Activated CD4-positive, alpha-beta T cell treated with anti-CD3 and anti-CD28 coated beads for 24 hours (primary cell): ENCODE measurements at regions not wholly inside any gene's neighbourhood (a gene's known extent, or its start where the extent isn't known, plus 50 kb on each side); places are given as distances from the start of the nearest gene placed in this dataset.
"Not testable (repeated sequence)": the region's sequence is repeated elsewhere in the genome, so short reads cannot be mapped to it uniquely, and the experiment has no call there.

Experiments used
- DNase-seq, 2 donors: peaks; one replicate each; pipeline ENCODE4 v3.0.0-alpha.2; 2020; ENCODE audit warnings: low read depth in 2 of 2

DNA sequence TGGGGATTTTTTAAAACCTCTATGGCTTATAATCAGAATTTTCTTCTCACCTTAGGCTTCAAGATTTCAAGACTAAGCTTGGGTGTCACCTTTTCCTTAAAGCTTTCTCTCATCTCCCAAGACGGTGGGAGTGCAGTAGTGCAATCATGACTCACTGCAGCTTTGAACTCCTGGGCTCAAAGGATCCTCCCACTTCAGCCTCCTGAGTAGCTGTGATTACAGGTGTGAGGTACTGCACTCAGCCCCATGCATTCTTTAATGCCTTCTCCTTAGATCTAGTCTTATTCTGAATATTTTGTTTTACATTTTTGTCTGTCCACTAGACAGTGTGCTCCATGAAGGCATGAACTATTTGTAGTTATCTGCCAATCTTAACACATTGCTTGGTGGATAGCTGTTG lies 55.7 kb upstream of the FAT3 start:
- no peak for DNase-seq

DNA sequence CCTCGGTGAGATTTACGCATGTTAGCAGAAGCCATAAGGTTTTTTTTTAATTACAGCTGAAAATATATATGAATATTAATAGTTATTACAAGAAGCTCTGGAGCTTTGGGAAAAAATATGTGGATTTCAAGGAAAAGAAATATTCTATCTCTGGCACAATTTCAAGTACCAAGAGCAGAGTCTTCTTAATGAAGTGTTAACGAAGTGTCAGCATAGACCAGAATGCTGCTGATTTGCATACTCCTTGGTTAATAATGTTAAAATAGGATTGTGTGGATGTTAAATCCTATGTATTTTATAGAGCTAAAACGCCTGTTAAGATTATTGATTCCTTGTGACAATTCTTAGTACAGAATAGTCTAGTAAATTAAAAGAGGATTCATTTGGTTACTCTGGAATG lies 57.0 kb upstream of the FAT3 start:
- no peak for DNase-seq

DNA sequence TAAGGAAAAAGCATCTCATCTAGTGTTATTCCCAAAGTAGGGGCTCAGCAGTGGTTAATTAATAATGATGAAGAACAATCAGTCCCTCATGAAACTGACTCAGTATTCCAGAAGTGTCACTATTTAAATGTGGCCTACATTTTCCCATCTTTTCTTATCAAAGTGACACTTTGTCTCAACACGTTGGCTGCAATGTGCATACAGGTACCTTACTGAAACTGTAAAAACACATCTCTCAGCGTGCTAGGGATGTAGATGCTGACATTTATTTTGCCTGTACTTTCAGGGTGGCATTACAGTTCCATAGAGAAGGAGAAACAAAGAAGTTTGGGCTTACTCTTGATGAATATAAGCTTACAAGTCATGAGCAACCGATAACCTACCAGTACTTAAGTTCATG lies 58.3 kb upstream of the FAT3 start:
- DNase-seq, result no peak

GRCh38 chr11:92163879-92164278 lies 60.7 kb upstream of the FAT3 start:
- DNase-seq, result no peak

DNA sequence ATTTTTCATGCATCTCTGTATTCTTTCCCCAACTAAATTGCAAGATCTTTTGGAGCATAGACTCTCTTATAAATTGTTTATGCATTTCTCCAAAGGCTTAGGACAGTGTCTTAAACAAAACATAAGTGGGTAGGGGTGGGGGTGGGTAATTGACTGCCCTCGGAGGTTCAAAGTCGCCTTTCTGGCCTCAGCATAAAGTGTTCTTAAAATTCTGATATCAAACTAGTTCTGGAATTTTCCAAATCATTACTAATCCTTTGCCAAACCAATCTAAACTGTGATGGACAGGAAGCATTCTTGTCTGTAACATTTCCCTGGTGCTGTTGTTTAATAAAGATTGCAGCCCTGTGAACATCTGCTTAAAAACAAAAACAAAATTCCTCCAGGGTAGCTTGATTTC lies 61.8 kb upstream of the FAT3 start:
- no peak for DNase-seq

DNA sequence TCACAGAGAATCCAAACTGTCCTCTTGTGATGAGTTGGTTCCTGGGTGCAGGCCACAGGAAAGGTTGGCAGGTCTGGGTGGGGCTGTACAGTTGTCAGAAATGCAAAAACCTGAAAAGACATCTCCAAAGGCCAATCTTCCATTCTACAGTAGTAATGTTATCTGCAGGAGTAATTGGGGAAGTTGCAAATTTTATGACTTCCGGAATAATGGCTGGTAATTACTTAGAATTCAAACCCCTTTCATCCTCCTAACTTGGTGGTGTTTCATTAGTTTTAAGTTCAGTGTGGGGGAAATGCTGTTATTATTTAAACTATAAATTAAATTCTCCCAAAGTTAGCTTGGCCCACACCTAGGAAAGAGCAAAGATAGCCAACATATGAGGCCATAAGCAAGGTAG lies 64.7 kb upstream of the FAT3 start:
- no peak for DNase-seq

DNA sequence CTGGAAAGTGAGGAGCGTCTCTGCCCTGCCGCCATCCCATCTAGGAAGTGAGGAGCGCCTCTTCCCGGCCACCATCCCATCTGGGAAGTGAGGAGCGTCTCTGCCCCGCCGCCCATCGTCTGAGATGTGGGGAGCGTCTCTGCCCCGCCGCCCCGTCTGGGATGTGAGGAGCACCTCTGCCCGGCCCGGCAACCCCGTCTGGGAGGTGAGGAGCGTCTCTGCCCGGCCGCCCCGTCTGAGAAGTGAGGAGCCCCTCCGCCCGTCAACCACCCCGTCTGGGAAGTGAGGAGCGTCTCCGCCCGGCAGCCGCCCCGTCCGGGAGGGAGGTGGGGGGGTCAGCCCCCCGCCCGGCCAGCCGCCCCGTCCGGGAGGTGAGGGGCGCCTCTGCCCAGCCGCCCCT lies 67.2 kb upstream of the FAT3 start:
- DNase-seq, result not testable (repeated sequence)

GRCh38 chr11:92154611-92155010 lies 70.0 kb upstream of the FAT3 start:
- DNase-seq, result no peak

- DNase-seq, result no peak
These were observed 70.5 kb upstream of the FAT3 start for GRCh38 chr11:92154110-92154509.

GRCh38 chr11:92153542-92153941 lies 71.1 kb upstream of the FAT3 start:
- DNase-seq, result no peak

DNA sequence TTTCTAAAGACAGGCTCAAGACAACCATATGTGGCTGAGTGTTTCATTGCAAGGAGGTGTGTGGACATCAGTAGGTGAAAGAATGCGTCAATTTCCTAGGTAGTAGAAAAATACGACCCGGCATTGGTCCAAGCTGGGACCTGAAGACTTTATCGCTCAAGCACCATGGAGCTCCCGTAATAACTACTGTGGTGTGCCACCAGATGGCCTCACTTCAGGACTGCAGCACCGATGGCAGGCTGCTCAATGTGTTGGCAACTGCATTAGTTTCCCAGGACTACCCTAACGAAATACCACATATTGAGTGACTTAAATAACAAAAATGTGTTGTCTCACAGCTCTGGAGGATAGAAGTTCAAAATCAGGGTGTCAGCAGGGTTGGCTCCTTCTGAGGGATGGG lies 72.4 kb upstream of the FAT3 start:
- DNase-seq, result no peak

DNA sequence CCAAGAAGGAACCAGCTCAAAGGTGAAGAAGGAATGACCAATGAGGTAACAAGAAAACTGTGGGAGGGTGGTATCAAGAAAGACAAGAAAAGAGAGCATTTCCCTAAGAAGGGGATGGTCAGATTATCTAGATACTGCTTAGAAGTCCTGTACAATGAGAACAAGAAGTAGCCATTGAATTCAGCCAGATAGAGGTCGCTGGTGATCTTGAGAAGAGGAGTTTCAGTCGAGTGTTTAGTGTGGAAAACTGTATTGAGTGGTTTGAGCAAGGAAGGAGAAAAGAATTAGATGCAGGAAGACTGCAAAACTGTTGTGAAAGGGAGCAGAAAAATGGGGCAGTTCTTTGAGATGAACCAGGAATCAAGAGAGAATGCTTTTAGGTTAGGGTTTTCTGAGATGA lies 74.6 kb upstream of the FAT3 start:
- no peak for DNase-seq

- no peak for DNase-seq
These were observed 82.9 kb upstream of the FAT3 start for GRCh38 chr11:92141725-92142124.

- DNase-seq, result no peak
These were observed 83.5 kb upstream of the FAT3 start for GRCh38 chr11:92141159-92141558.

DNA sequence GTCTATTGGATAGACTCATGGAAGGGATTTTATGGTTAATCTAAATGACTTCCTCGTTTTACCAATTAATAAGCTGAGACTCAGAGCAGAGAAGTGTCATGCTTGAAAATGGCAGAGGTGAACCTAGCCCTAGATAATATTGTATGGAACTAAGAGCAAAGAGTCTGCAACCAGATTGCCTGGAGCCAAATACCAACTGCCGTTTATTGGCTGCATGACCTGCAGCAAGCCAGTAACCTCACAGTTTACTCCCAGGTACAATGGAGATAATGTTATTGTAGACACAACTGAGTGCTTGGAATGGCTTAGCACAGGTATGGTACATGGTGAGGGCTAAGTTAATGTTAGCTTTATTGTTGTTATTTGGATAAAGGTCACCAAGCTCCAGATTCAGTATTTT lies 84.6 kb upstream of the FAT3 start:
- DNase-seq, result no peak

- no peak for DNase-seq
These were observed 86.3 kb upstream of the FAT3 start for GRCh38 chr11:92138296-92138695.

- DNase-seq, result no peak
These were observed 86.9 kb upstream of the FAT3 start for GRCh38 chr11:92137747-92138146.

- DNase-seq, result no peak
These were observed 87.8 kb upstream of the FAT3 start for GRCh38 chr11:92136797-92137196.

DNA sequence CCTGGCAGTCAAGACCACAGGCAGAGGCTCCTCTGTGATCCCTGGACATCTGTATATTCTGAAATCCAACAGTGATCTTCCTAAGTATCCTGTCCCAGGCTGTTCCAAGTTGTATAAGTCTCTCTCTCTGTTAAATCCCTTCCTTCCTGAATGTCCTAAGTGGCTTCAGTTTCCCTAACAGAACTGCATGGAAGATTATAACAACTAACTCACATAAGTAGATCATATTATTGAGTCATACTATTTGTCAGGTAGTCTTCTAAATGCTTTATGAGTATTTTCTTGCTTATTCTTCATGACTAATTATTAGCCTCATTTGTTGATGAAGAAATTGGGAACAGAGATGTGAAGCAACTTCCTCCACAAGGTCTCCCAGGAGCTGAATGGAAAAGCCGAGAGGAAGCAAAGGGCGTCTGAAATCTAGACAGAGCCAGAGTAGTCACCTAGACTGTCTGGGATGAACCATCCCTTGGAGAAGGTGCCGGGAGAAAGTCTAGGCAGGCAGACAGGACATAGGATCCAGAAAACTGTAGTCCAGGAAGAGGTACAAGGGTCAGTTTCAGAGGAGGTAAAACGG lies 93.2 kb upstream of the FAT3 start:
- DNase-seq, result no peak

DNA sequence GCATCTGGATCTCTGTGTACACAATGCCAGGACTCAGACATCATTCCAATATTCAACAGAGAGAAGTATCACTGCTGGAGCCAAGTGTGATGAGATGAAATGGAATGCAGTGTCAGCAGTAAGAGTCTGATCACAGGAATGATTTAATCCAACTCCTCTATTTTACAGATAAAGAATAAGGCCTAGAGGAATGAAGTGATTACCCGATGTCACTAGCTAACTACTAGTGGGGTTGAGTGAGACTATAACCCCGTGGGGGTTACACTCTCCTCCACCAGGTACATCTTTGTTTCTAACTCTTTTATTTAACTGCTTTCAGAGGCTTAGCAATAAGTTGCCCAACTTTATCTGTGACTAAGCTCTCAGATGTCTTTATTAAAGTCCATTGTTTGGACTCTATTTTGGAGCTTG lies 94.2 kb upstream of the FAT3 start:
- no peak for DNase-seq

DNA sequence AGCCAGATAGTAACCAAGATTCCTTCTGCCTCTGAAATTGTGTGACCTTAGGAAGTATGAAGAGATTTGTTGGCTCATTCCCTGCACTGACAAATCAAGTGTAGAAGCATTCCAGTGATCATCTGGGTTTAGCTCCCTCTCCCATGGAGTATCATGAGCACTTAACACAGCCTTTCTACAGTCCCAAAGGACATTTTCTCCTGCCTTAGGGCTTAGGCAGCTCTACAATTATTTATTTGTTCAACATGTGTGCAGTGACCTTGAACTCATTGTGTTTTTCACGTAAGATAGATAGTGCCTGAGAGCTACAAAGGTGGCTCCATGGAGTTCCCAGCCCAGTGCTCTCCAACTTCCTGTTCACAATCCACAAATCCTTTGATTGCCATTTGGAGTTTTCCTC lies 94.8 kb upstream of the FAT3 start:
- DNase-seq, result no peak

DNA sequence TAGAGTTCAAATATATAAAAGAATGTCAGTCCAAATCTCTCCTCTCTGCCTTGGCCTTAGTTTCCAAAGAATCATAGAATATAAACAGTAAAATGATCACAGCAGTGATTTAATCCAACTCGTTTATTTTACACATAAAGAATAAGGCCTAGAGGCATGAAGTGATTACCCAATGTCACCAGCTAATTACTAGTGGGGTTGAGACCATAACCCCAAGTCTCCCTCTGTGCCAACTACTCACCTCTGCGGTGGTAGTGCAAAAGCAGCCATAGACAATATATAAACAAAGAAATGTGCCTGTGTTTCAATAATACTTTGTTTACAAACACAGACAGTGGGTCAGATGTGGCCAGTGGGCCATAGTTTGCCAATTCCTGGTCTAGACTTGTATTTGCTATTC lies 96.6 kb upstream of the FAT3 start:
- no peak for DNase-seq

- no peak for DNase-seq
These were observed 99.3 kb upstream of the FAT3 start for GRCh38 chr11:92125321-92125720.

DNA sequence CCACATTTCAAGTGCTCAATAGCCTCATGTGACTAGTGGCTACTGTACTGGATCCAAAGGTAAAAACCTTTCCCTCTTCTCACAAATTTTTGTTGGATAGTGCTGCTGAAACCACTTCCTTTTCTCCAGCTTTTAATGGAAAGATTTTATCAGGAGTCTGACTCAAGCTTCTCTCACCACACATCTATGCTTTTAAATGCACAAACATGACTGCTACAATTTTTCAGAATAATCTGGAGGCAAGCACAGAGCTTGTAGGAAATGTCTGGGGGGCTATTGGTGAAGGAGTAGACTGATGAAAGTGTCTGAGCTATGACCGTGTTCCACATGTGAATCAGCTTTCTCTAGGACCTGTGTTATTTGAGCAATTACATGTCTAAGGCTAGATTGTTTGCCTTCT lies 101.1 kb upstream of the FAT3 start:
- no peak for DNase-seq

- no peak for DNase-seq
These were observed 102.1 kb upstream of the FAT3 start for GRCh38 chr11:92122561-92122960.
